Mesendoderm (in vitro differentiated cells): ENCODE measurements at regions not wholly inside any gene's neighbourhood (a gene's known extent, or its start where the extent isn't known, plus 50 kb on each side); places are given as distances from the start of the nearest gene placed in this dataset.

Experiments
- DNase-seq: peaks from one replicate; pipeline ENCODE4 v3.0.0; 2013
- H2AK5ac ChIP-seq: 2 replicates; pipeline ENCODE4 v1.6.1; 2013; ENCODE audit warnings: low read length, inconsistent platforms
- H2BK120ac ChIP-seq: 2 replicates; pipeline ENCODE4 v1.6.1; 2013; ENCODE audit warnings: low read depth, mild to moderate bottlenecking, low read length, moderate library complexity, mixed read lengths
- H2BK15ac ChIP-seq: replicated peaks from 2 replicates; pipeline ENCODE4 v1.6.1; 2013; ENCODE audit warnings: low read depth, mild to moderate bottlenecking, moderate library complexity
- H2BK5ac ChIP-seq: 2 replicates; pipeline ENCODE4 v1.6.1; 2013; ENCODE audit warnings: low read length, inconsistent platforms
- H3K18ac ChIP-seq: 2 replicates; pipeline ENCODE4 v1.6.1; 2013; ENCODE audit warnings: mild to moderate bottlenecking, low read length, mixed read lengths
- H3K23ac ChIP-seq: one replicate; pipeline ENCODE4 v1.6.1; 2013; ENCODE audit warnings: low read length
- H3K27ac ChIP-seq: 2 replicates; pipeline ENCODE4 v1.5.1; 2013; ENCODE audit warnings: low read depth, mild to moderate bottlenecking, inconsistent platforms, low read length, moderate library complexity
- H3K27me3 ChIP-seq: 2 replicates; pipeline ENCODE4 v1.6.1; 2013; ENCODE audit warnings: low read length, control low read depth, mild to moderate bottlenecking, inconsistent platforms; ENCODE audit not compliant: insufficient read depth, poor library complexity
- H3K36me3 ChIP-seq: 2 replicates; pipeline ENCODE4 v1.6.1; 2013; ENCODE audit warnings: low read length, inconsistent platforms; ENCODE audit not compliant: control insufficient read depth, insufficient read depth
- H3K4ac ChIP-seq: one replicate; pipeline ENCODE4 v1.6.1; 2013; ENCODE audit warnings: low read depth, mild to moderate bottlenecking, low read length, moderate library complexity
- H3K4me1 ChIP-seq: 2 replicates; pipeline ENCODE4 v1.6.1; 2013; ENCODE audit warnings: low read depth, low read length, inconsistent platforms; ENCODE audit not compliant: control insufficient read depth
- H3K4me2 ChIP-seq: 2 replicates; pipeline ENCODE4 v1.6.1; 2013; ENCODE audit warnings: low read length
- H3K4me3 ChIP-seq: 2 replicates; pipeline ENCODE4 v1.5.1; 2013; ENCODE audit warnings: mild to moderate bottlenecking, low read length
- H3K56ac ChIP-seq: one replicate; pipeline ENCODE4 v1.6.1; 2013; ENCODE audit warnings: low read length
- H3K79me1 ChIP-seq: 2 replicates; pipeline ENCODE4 v1.6.1; 2013; ENCODE audit warnings: low read length, inconsistent platforms
- H3K79me2 ChIP-seq: 2 replicates; pipeline ENCODE4 v1.6.1; 2013; ENCODE audit warnings: mild to moderate bottlenecking, low read length; ENCODE audit not compliant: control insufficient read depth, insufficient read depth
- H3K9ac ChIP-seq: 2 replicates; pipeline ENCODE4 v1.6.1; 2013; ENCODE audit warnings: low read length, inconsistent platforms
- H4K5ac ChIP-seq: one replicate; pipeline ENCODE4 v1.6.1; 2013; ENCODE audit warnings: low read length
- H4K8ac ChIP-seq: one replicate; pipeline ENCODE4 v1.6.1; 2013; ENCODE audit warnings: low read depth, mild to moderate bottlenecking, control low read depth, low read length, moderate library complexity
- WGBS: extraction: QIAGEN DNeasy Blood & Tissue Kit; methylation state at CpG from one replicate; pipeline ENCODE4 v1.1.7; 2013; ENCODE audit warnings: low lambda C conversion rate, missing lambda C conversion rate; ENCODE audit not compliant: insufficient coverage; ENCODE audit errors: extremely low coverage; 5-methylcytosine and 5-hydroxymethylcytosine counted together

- Histone ChIP-seq H3K9ac (no peak overlapping the region), H4K5ac (no peak overlapping the region), H3K79me2 (no peaks in the 10 kb centered on the region), H3K36me3 (no peaks in the 10 kb centered on the region), H3K27ac (no peak overlapping the region), H3K23ac (no peak overlapping the region), H4K8ac (no peak overlapping the region), H3K4me3 (no peak overlapping the region), H2AK5ac (no peak overlapping the region), H2BK15ac (no peak overlapping the region), H3K56ac (no peak overlapping the region), H3K27me3 (no peaks in the 10 kb centered on the region), H2BK5ac (no peak overlapping the region), H3K79me1 (no peaks in the 10 kb centered on the region), H3K4me1 (no peaks in the 10 kb centered on the region), H3K4ac (no peak overlapping the region), H2BK120ac (no peak overlapping the region), H3K18ac (no peak overlapping the region), H3K4me2 (no peak overlapping the region)
- peak; percentile 84 for DNase-seq
- no CpG with 5 or more reads among the region's 7 CpGs for WGBS
Observed at GRCh38 chr12:126425264-126425663, 1360.0 kb downstream of the AACS start.

- H4K8ac ChIP-seq, result no peak overlapping the region
- H4K5ac ChIP-seq, result no peak overlapping the region
- no peak overlapping the region for H2BK15ac ChIP-seq
- no peak overlapping the region for H2BK120ac ChIP-seq
- H3K36me3 ChIP-seq, result no peaks in the 10 kb centered on the region
- no peak for DNase-seq
- H3K4me2 ChIP-seq, result no peak overlapping the region
- no peak overlapping the region for H3K4me3 ChIP-seq
- H3K27me3 ChIP-seq, result no peaks in the 10 kb centered on the region
- no peak overlapping the region for H3K9ac ChIP-seq
- no peak overlapping the region for H3K23ac ChIP-seq
- no peak overlapping the region for H2BK5ac ChIP-seq
- no peak overlapping the region for H3K18ac ChIP-seq
- H3K56ac ChIP-seq, result no peak overlapping the region
- no peak overlapping the region for H3K27ac ChIP-seq
- no peak overlapping the region for H3K4ac ChIP-seq
- no CpG with 5 or more reads among the region's 5 CpGs for WGBS
- H3K79me2 ChIP-seq, result no peaks in the 10 kb centered on the region
- no peaks in the 10 kb centered on the region for H3K4me1 ChIP-seq
- H2AK5ac ChIP-seq, result no peak overlapping the region
- H3K79me1 ChIP-seq, result no peaks in the 10 kb centered on the region
Observed at GRCh38 chr12:126428769-126429168, 1363.5 kb downstream of the AACS start.

- Histone ChIP-seq H2BK5ac (no peak overlapping the region), H3K27me3 (no peaks in the 10 kb centered on the region), H3K4me1 (no peaks in the 10 kb centered on the region), H3K18ac (no peak overlapping the region), H3K4ac (no peak overlapping the region), H4K8ac (no peak overlapping the region), H4K5ac (no peak overlapping the region), H3K4me3 (no peak overlapping the region), H3K79me1 (no peaks in the 10 kb centered on the region), H3K4me2 (no peak overlapping the region), H3K56ac (no peak overlapping the region), H2AK5ac (no peak overlapping the region), H2BK15ac (no peak overlapping the region), H3K36me3 (no peaks in the 10 kb centered on the region), H3K79me2 (no peaks in the 10 kb centered on the region), H3K27ac (no peak overlapping the region), H3K9ac (no peak overlapping the region), H2BK120ac (no peak overlapping the region), H3K23ac (no peak overlapping the region)
- no CpG with 5 or more reads among the region's 2 CpGs for WGBS
- DNase-seq, result no peak
Observed at GRCh38 chr12:126430921-126431320, 1365.7 kb downstream of the AACS start.

GRCh38 chr12:126431767-126432166 is 1366.5 kb downstream of the AACS start:
- no peak overlapping the region for H3K18ac ChIP-seq
- H3K4me3 ChIP-seq, result no peak overlapping the region
- no peaks in the 10 kb centered on the region for H3K79me2 ChIP-seq
- DNase-seq, result no peak
- no peak overlapping the region for H2BK120ac ChIP-seq
- no peak overlapping the region for H4K5ac ChIP-seq
- no peak overlapping the region for H3K4ac ChIP-seq
- H3K79me1 ChIP-seq, result no peaks in the 10 kb centered on the region
- no peak overlapping the region for H2AK5ac ChIP-seq
- no peak overlapping the region for H3K23ac ChIP-seq
- no peak overlapping the region for H3K9ac ChIP-seq
- no peaks in the 10 kb centered on the region for H3K36me3 ChIP-seq
- no peak overlapping the region for H2BK15ac ChIP-seq
- no peak overlapping the region for H3K27ac ChIP-seq
- H3K4me1 ChIP-seq, result no peaks in the 10 kb centered on the region
- H3K56ac ChIP-seq, result no peak overlapping the region
- no peak overlapping the region for H2BK5ac ChIP-seq
- no peaks in the 10 kb centered on the region for H3K27me3 ChIP-seq
- H3K4me2 ChIP-seq, result no peak overlapping the region
- WGBS, result no CpG with 5 or more reads among the region's 6 CpGs
- no peak overlapping the region for H4K8ac ChIP-seq

GRCh38 chr12:126432780-126433179 is 1367.5 kb downstream of the AACS start:
- no peaks in the 10 kb centered on the region for H3K27me3 ChIP-seq
- no peak overlapping the region for H3K4ac ChIP-seq
- H3K18ac ChIP-seq, result no peak overlapping the region
- no peak overlapping the region for H3K23ac ChIP-seq
- H2BK5ac ChIP-seq, result no peak overlapping the region
- WGBS, result no CpG with 5 or more reads among the region's 1 CpG
- H3K27ac ChIP-seq, result no peak overlapping the region
- DNase-seq, result no peak
- H3K79me2 ChIP-seq, result no peaks in the 10 kb centered on the region
- H3K36me3 ChIP-seq, result no peaks in the 10 kb centered on the region
- H4K8ac ChIP-seq, result no peak overlapping the region
- H4K5ac ChIP-seq, result no peak overlapping the region
- H3K79me1 ChIP-seq, result no peaks in the 10 kb centered on the region
- no peak overlapping the region for H3K56ac ChIP-seq
- no peaks in the 10 kb centered on the region for H3K4me1 ChIP-seq
- H3K4me2 ChIP-seq, result no peak overlapping the region
- no peak overlapping the region for H2BK15ac ChIP-seq
- no peak overlapping the region for H3K4me3 ChIP-seq
- H2BK120ac ChIP-seq, result no peak overlapping the region
- no peak overlapping the region for H2AK5ac ChIP-seq
- no peak overlapping the region for H3K9ac ChIP-seq

GRCh38 chr12:126434412-126434985 is 1369.3 kb downstream of the AACS start:
- Histone ChIP-seq H3K56ac (no peak overlapping the region), H3K36me3 (no peaks in the 10 kb centered on the region), H3K9ac (no peak overlapping the region), H3K79me1 (no peaks in the 10 kb centered on the region), H4K5ac (no peak overlapping the region), H3K18ac (no peak overlapping the region), H3K4me3 (no peak overlapping the region), H3K27me3 (no peaks in the 10 kb centered on the region), H2BK15ac (no peak overlapping the region), H3K4me2 (no peak overlapping the region), H3K23ac (no peak overlapping the region), H3K79me2 (no peaks in the 10 kb centered on the region), H3K4ac (no peak overlapping the region), H3K27ac (no peak overlapping the region), H3K4me1 (no peaks in the 10 kb centered on the region), H4K8ac (no peak overlapping the region), H2BK5ac (no peak overlapping the region), H2BK120ac (no peak overlapping the region), H2AK5ac (no peak overlapping the region)
- DNase-seq, result no peak
- WGBS, result no CpG with 5 or more reads among the region's 5 CpGs
